ENCODE measurements at regions not wholly inside any gene's neighbourhood (a gene's known extent, or its start where the extent isn't known, plus 50 kb on each side); places are given as distances from the start of the nearest gene placed in this dataset.

DNA sequence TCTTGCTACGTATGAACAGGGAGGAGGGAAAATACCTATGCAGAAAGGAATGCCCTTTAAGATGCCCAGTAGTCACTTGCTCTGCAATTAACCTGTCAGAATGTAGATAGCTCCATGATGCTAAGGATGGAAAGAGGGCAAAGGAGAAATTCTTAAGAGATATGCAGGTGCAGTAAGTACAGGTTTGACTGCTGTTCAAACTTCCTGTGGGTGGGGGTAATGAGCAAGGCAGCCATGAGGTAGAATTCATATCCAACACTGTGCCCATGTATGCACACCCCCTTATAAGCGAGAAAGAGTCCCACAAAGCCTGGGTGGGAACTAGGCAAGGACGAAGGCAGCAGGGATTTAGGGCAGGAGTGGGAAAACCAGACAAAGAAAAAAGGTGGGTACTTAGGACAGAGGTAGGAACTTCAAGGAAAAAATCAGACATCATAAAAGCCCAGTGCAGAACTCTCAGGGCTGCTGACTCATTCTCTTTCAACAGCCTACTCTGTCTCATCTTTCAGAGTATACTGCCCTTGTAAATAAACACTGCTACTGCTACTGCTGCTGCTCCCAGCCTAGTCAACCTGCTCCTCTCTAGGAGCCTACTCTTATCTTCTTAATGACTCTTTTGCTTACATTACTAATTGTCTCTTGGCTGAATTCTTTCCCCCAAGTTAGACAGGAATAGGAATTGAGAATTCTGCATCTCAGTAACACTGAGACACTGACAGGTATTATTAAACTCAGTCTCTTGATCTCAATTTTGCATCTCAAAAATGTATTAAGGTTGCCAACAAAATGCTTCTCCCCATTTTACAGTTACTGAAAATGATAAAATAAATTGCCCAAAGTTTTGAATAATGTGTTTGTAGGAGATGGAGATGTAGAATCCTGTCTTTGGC lies 189.0 kb downstream of the PTH2R start:
- no peak for DNase-seq (ENCODE audit: low spot score)
- 58% methylated on average over 3 of the region's 3 CpGs for WGBS
- H3K27ac ChIP-seq (ENCODE audit: low read depth in 1 of 2, low read length in 2 of 2), result no peak overlapping the region
- no peak overlapping the region for H3K4me3 ChIP-seq (ENCODE audit: low read depth in 1 of 3, low read length in 3 of 3)
- H3K36me3 ChIP-seq (ENCODE audit: control insufficient read depth in 4 of 4, insufficient read depth in 3 of 4, low read depth in 1 of 4, low read length in 3 of 4), result no peaks in the 10 kb centered on the region
- H3K9me3 ChIP-seq (ENCODE audit: control insufficient read depth in 4 of 4, low read length in 3 of 4), result no peaks in the 10 kb centered on the region
- H3K9ac ChIP-seq (ENCODE audit: low read depth in 1 of 2, low read length in 2 of 2), result no peak overlapping the region
- TF ChIP-seq, protein P1, sequence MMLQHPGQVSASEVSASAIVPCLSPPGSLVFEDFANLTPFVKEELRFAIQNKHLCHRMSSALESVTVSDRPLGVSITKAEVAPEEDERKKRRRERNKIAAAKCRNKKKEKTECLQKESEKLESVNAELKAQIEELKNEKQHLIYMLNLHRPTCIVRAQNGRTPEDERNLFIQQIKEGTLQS (IDR thresholded peaks at IDR 0.05), result no peak
- TF ChIP-seq YY1 (IDR thresholded peaks at IDR 0.05), result no peak
- TF ChIP-seq GABPA (IDR thresholded peaks at IDR 0.05 in 1 of 2, conservative IDR thresholded peaks at IDR 0.05 in 1 of 2), result no peak
- no peak for TF ChIP-seq TAF1 (conservative IDR thresholded peaks at IDR 0.05)
- TF ChIP-seq FOXA1 (IDR thresholded peaks at IDR 0.05), result no peak
- H3K4me1 ChIP-seq (ENCODE audit: control insufficient read depth in 4 of 4, insufficient read depth in 4 of 4, low read length in 3 of 4), result no peaks in the 10 kb centered on the region
- H3K27me3 ChIP-seq (ENCODE audit: control insufficient read depth in 4 of 4, insufficient read depth in 4 of 4, low read length in 3 of 4), result no peaks in the 10 kb centered on the region

DNA sequence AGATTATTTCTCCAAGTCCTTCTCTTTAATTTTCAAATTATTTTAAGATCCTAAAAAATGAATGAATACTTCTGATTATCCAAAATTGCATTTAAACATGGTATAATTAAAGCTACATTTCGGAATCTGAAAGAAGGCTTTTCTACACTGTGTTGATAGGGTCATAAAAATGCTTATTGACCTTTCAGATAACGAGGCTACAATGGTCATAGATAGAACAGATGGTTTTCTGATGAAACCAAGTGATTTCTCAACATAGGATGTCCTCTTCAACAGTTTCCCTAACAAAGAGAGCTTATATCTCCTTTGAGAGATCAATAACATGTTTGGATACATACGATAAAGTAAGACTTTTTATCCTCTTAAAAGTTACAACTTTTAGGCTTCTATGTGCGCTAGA lies 201.1 kb downstream of the PTH2R start:
- Histone ChIP-seq H3K9me3 (ENCODE audit: control insufficient read depth in 4 of 4, low read length in 3 of 4) (no peaks in the 10 kb centered on the region), H3K4me1 (ENCODE audit: control insufficient read depth in 4 of 4, insufficient read depth in 4 of 4, low read length in 3 of 4) (no peaks in the 10 kb centered on the region), H3K4me3 (ENCODE audit: low read depth in 1 of 3, low read length in 3 of 3) (no peak overlapping the region), H3K27ac (ENCODE audit: low read depth in 1 of 2, low read length in 2 of 2) (no peak overlapping the region), H3K9ac (ENCODE audit: low read depth in 1 of 2, low read length in 2 of 2) (no peak overlapping the region), H3K36me3 (ENCODE audit: control insufficient read depth in 4 of 4, insufficient read depth in 3 of 4, low read depth in 1 of 4, low read length in 3 of 4) (no peaks in the 10 kb centered on the region), H3K27me3 (ENCODE audit: control insufficient read depth in 4 of 4, insufficient read depth in 4 of 4, low read length in 3 of 4) (no peaks in the 10 kb centered on the region)
- 61% methylated on average over 4 of the region's 4 CpGs for WGBS
- no peak for DNase-seq (ENCODE audit: low spot score)
- TF ChIP-seq EGR1 (IDR thresholded peaks at IDR 0.05; ENCODE audit: low read depth in 2 of 2) (no peak), YY1 (IDR thresholded peaks at IDR 0.05) (no peak), FOXA1 (IDR thresholded peaks at IDR 0.05) (no peak), FOXA2 (IDR thresholded peaks at IDR 0.05) (no peak), NR2F2 (IDR thresholded peaks at IDR 0.05) (no peak), HNF4A (conservative IDR thresholded peaks at IDR 0.05) (no peak), HNF4G (IDR thresholded peaks at IDR 0.05) (no peak), RAD21 (IDR thresholded peaks at IDR 0.05) (no peak), SP1 (IDR thresholded peaks at IDR 0.05) (no peak), JUND (IDR thresholded peaks at IDR 0.05) (no peak), RXRA (IDR thresholded peaks at IDR 0.05) (no peak)
- TF ChIP-seq, protein P2, sequence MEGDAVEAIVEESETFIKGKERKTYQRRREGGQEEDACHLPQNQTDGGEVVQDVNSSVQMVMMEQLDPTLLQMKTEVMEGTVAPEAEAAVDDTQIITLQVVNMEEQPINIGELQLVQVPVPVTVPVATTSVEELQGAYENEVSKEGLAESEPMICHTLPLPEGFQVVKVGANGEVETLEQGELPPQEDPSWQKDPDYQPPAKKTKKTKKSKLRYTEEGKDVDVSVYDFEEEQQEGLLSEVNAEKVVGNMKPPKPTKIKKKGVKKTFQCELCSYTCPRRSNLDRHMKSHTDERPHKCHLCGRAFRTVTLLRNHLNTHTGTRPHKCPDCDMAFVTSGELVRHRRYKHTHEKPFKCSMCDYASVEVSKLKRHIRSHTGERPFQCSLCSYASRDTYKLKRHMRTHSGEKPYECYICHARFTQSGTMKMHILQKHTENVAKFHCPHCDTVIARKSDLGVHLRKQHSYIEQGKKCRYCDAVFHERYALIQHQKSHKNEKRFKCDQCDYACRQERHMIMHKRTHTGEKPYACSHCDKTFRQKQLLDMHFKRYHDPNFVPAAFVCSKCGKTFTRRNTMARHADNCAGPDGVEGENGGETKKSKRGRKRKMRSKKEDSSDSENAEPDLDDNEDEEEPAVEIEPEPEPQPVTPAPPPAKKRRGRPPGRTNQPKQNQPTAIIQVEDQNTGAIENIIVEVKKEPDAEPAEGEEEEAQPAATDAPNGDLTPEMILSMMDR (IDR thresholded peaks at IDR 0.05; ENCODE audit: low read depth, low read length, missing input control), result no peak
- TF ChIP-seq, protein P3, sequence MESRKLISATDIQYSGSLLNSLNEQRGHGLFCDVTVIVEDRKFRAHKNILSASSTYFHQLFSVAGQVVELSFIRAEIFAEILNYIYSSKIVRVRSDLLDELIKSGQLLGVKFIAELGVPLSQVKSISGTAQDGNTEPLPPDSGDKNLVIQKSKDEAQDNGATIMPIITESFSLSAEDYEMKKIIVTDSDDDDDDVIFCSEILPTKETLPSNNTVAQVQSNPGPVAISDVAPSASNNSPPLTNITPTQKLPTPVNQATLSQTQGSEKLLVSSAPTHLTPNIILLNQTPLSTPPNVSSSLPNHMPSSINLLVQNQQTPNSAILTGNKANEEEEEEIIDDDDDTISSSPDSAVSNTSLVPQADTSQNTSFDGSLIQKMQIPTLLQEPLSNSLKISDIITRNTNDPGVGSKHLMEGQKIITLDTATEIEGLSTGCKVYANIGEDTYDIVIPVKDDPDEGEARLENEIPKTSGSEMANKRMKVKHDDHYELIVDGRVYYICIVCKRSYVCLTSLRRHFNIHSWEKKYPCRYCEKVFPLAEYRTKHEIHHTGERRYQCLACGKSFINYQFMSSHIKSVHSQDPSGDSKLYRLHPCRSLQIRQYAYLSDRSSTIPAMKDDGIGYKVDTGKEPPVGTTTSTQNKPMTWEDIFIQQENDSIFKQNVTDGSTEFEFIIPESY (IDR thresholded peaks at IDR 0.05), result no peak
- TF ChIP-seq, protein P1 (IDR thresholded peaks at IDR 0.05), result no peak
- TF ChIP-seq, protein P4, sequence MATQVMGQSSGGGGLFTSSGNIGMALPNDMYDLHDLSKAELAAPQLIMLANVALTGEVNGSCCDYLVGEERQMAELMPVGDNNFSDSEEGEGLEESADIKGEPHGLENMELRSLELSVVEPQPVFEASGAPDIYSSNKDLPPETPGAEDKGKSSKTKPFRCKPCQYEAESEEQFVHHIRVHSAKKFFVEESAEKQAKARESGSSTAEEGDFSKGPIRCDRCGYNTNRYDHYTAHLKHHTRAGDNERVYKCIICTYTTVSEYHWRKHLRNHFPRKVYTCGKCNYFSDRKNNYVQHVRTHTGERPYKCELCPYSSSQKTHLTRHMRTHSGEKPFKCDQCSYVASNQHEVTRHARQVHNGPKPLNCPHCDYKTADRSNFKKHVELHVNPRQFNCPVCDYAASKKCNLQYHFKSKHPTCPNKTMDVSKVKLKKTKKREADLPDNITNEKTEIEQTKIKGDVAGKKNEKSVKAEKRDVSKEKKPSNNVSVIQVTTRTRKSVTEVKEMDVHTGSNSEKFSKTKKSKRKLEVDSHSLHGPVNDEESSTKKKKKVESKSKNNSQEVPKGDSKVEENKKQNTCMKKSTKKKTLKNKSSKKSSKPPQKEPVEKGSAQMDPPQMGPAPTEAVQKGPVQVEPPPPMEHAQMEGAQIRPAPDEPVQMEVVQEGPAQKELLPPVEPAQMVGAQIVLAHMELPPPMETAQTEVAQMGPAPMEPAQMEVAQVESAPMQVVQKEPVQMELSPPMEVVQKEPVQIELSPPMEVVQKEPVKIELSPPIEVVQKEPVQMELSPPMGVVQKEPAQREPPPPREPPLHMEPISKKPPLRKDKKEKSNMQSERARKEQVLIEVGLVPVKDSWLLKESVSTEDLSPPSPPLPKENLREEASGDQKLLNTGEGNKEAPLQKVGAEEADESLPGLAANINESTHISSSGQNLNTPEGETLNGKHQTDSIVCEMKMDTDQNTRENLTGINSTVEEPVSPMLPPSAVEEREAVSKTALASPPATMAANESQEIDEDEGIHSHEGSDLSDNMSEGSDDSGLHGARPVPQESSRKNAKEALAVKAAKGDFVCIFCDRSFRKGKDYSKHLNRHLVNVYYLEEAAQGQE (IDR thresholded peaks at IDR 0.05), result no peak
- TF ChIP-seq, protein P5, sequence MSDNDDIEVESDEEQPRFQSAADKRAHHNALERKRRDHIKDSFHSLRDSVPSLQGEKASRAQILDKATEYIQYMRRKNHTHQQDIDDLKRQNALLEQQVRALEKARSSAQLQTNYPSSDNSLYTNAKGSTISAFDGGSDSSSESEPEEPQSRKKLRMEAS (IDR thresholded peaks at IDR 0.05), result no peak
